SK-N-SH treated with all-trans-retinoic acid at 6 μM for 48 hours (cell line): ENCODE measurements at regions not wholly inside any gene's neighbourhood (a gene's known extent, or its start where the extent isn't known, plus 50 kb on each side); places are given as distances from the start of the nearest gene placed in this dataset.

ENCODE experiments used
- ATAC-seq: fragments of 200-7000 bp; cut with Tn5 transposase; 3 replicates; pipeline ENCODE4 v1.9.1; 2020; ENCODE audit warnings: mild to moderate bottlenecking, moderate library complexity
- ARNTL ChIP-seq: fragments of 450-650 bp; formaldehyde crosslinking; IDR thresholded peaks from 2 replicates; pipeline ENCODE4 v1.5.0; 2020; ENCODE audit warnings: low read depth, mild to moderate bottlenecking, moderate library complexity, borderline replicate concordance
- BACH2 ChIP-seq: fragments of 250-450 bp; sonication (Bioruptor Pico); IDR thresholded peaks from 2 replicates; pipeline ENCODE4 v1.9.0; 2021; ENCODE audit warnings: mild to moderate bottlenecking, borderline replicate concordance
- CREB5 ChIP-seq: fragments of 250-450 bp; sonication (Bioruptor Pico); IDR thresholded peaks from 2 replicates; pipeline ENCODE4 v1.5.1; 2020; ENCODE audit warnings: low read depth, mild to moderate bottlenecking, moderate library complexity
- CSRNP3 ChIP-seq: fragments of 250-450 bp; sonication (Bioruptor Pico); IDR thresholded peaks from 2 replicates; pipeline ENCODE4 v1.5.1; 2021; ENCODE audit warnings: mild to moderate bottlenecking, moderate library complexity
- ESRRG ChIP-seq: fragments of 250-450 bp; sonication (Bioruptor Pico); IDR thresholded peaks from 2 replicates; pipeline ENCODE4 v1.6.1; 2021; ENCODE audit warnings: mild to moderate bottlenecking
- GLIS3 ChIP-seq: fragments of 250-450 bp; sonication (Bioruptor Pico); IDR thresholded peaks from 2 replicates; pipeline ENCODE4 v1.5.0; 2020; ENCODE audit warnings: mild to moderate bottlenecking, moderate library complexity
- OSR1 ChIP-seq: fragments of 250-450 bp; sonication (Bioruptor Pico); IDR thresholded peaks from 2 replicates; pipeline ENCODE4 v1.8.0; 2022; ENCODE audit warnings: moderate library complexity, mild to moderate bottlenecking, inconsistent platforms
- POU6F1 ChIP-seq: fragments of 250-450 bp; sonication (Bioruptor Pico); IDR thresholded peaks from 2 replicates; pipeline ENCODE4 v1.8.0; 2021; ENCODE audit warnings: low read depth, mild to moderate bottlenecking, moderate library complexity, borderline replicate concordance
- PPARA ChIP-seq: fragments of 250-450 bp; sonication (Bioruptor Pico); IDR thresholded peaks from 2 replicates; pipeline ENCODE4 v1.5.0; 2020; ENCODE audit warnings: mild to moderate bottlenecking, borderline replicate concordance
- RARB ChIP-seq: fragments of 250-450 bp; sonication (Bioruptor Pico); IDR thresholded peaks from 2 replicates; pipeline ENCODE4 v1.8.0; 2021; ENCODE audit warnings: mild to moderate bottlenecking, moderate library complexity
- SNAI2 ChIP-seq: fragments of 250-450 bp; sonication (Bioruptor Pico); IDR thresholded peaks from 2 replicates; pipeline ENCODE4 v1.5.0; 2020; ENCODE audit warnings: mild to moderate bottlenecking, moderate library complexity
- TCF4 ChIP-seq: fragments of 250-450 bp; sonication (Bioruptor Pico); IDR thresholded peaks from 2 replicates; pipeline ENCODE4 v1.8.0; 2021; ENCODE audit warnings: mild to moderate bottlenecking, moderate library complexity, borderline replicate concordance
- TOX ChIP-seq: fragments of 250-450 bp; sonication (Bioruptor Pico); IDR thresholded peaks from 2 replicates; pipeline ENCODE4 v1.8.0; 2021; ENCODE audit warnings: mild to moderate bottlenecking, moderate library complexity, borderline replicate concordance
- TSHZ2 ChIP-seq: fragments of 250-450 bp; sonication (Bioruptor Pico); IDR thresholded peaks from 2 replicates; pipeline ENCODE4 v1.5.0; 2020; ENCODE audit warnings: mild to moderate bottlenecking, moderate library complexity
- ZC3H10 ChIP-seq: fragments of 250-450 bp; sonication (Bioruptor Pico); IDR thresholded peaks from 2 replicates; pipeline ENCODE4 v1.5.1; 2021; ENCODE audit warnings: mild to moderate bottlenecking, moderate library complexity
- ZFP3 ChIP-seq: fragments of 250-450 bp; sonication (Bioruptor Pico); IDR thresholded peaks from 2 replicates; pipeline ENCODE4 v1.5.0; 2020; ENCODE audit warnings: mild to moderate bottlenecking, moderate library complexity
- ZFP30 ChIP-seq: fragments of 450-650 bp; formaldehyde crosslinking; IDR thresholded peaks from 2 replicates; pipeline ENCODE4 v1.5.0; 2022; ENCODE audit warnings: mild to moderate bottlenecking, moderate library complexity
- ZNF565 ChIP-seq: fragments of 450-650 bp; formaldehyde crosslinking; conservative IDR thresholded peaks from 2 replicates; pipeline ENCODE4 v1.5.0; 2020; ENCODE audit warnings: low read depth, mild to moderate bottlenecking, moderate library complexity
- ZNF70 ChIP-seq: fragments of 450-650 bp; formaldehyde crosslinking; IDR thresholded peaks from 2 replicates; pipeline ENCODE4 v1.5.0; 2020; ENCODE audit warnings: mild to moderate bottlenecking, moderate library complexity
- ZNF8 ChIP-seq: fragments of 450-650 bp; formaldehyde crosslinking; IDR thresholded peaks from 2 replicates; pipeline ENCODE4 v1.5.0; 2020; ENCODE audit warnings: mild to moderate bottlenecking, moderate library complexity

- ATAC-seq: no peak
- TF ChIP-seq ZNF8 (CRISPR knock-in tag) (no peak), SNAI2 (CRISPR knock-in tag) (no peak), ZC3H10 (CRISPR knock-in tag) (no peak), GLIS3 (CRISPR knock-in tag) (no peak), TSHZ2 (CRISPR knock-in tag) (no peak), ARNTL (CRISPR knock-in tag) (no peak), TCF4 (CRISPR knock-in tag) (no peak), CSRNP3 (CRISPR knock-in tag) (no peak), PPARA (CRISPR knock-in tag) (no peak)
- TF ChIP-seq, all 23 proteins: peak for 0
These were observed 585.6 kb downstream of the DHX35 start for GRCh38 chr20:39547546-39548408.

GRCh38 chr20:39541136-39541803, 579.1 kb downstream of the DHX35 start:
- TF ChIP-seq TOX (CRISPR knock-in tag) (no peak), CREB5 (CRISPR knock-in tag) (no peak), PPARA (CRISPR knock-in tag) (no peak), TCF4 (CRISPR knock-in tag) (no peak), ZNF565 (CRISPR knock-in tag) (no peak), ARNTL (CRISPR knock-in tag) (no peak), POU6F1 (no peak), GLIS3 (CRISPR knock-in tag) (no peak), ZFP3 (CRISPR knock-in tag) (no peak), ZFP30 (CRISPR knock-in tag) (no peak), ZC3H10 (CRISPR knock-in tag) (no peak), SNAI2 (CRISPR knock-in tag) (no peak), CSRNP3 (CRISPR knock-in tag) (no peak), OSR1 (CRISPR knock-in tag) (no peak), ESRRG (CRISPR knock-in tag) (no peak), ZNF8 (CRISPR knock-in tag) (no peak)
- ATAC-seq: no peak

GRCh38 chr20:39538317-39538716, 576.2 kb downstream of the DHX35 start:
- TF ChIP-seq RARB (CRISPR knock-in tag): no peak
- no peak for TF ChIP-seq TOX (CRISPR knock-in tag)
- TF ChIP-seq ZNF565 (CRISPR knock-in tag): no peak
- TF ChIP-seq SNAI2 (CRISPR knock-in tag): no peak
- TF ChIP-seq TSHZ2 (CRISPR knock-in tag): no peak
- TF ChIP-seq ZFP3 (CRISPR knock-in tag): no peak
- no peak for TF ChIP-seq ZFP30 (CRISPR knock-in tag)
- no peak for TF ChIP-seq PPARA (CRISPR knock-in tag)
- TF ChIP-seq ZC3H10 (CRISPR knock-in tag): no peak
- no peak for TF ChIP-seq BACH2 (CRISPR knock-in tag)
- no peak for TF ChIP-seq ESRRG (CRISPR knock-in tag)
- TF ChIP-seq ZNF70 (CRISPR knock-in tag): no peak
- no peak for TF ChIP-seq ARNTL (CRISPR knock-in tag)
- TF ChIP-seq, all 23 proteins: peak for 0

More at GRCh38 chr20:39538317-39538716, 576.2 kb downstream of the DHX35 start:
- ATAC-seq: no peak
